ENCODE measurements at regions not wholly inside any gene's neighbourhood (a gene's known extent, or its start where the extent isn't known, plus 50 kb on each side); places are given as distances from the start of the nearest gene placed in this dataset.
"Not testable (repeated sequence)": the region's sequence is repeated elsewhere in the genome, so short reads cannot be mapped to it uniquely, and the experiment has no call there.

DNA sequence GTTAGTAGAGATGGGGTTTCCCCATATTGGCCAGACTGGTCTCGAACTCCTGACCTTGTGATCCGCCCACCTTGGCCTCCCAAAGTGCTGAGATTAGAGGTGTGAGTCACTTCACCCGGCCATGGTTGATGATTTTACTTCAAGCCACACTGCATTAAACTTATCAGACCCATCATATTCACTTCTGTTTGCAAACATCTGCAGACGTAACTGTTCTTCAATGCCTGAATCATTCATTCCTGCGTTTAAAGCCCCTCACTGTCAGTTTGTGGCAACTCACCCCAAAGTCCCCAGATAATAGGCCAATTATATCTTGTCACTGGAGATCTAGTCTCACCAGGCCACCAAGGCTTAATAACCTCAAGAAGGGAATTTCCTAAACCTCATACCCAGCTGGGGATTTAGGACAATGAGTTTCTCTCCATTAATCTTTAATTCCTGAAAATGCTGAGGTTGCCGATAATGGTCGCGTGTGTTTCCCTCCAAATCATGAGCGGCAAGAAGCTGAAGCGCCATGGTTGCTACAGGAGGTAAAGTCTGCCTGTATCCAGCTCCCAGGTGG is 229.6 kb downstream of the LY86 start:
- no peak for DNase-seq

DNA sequence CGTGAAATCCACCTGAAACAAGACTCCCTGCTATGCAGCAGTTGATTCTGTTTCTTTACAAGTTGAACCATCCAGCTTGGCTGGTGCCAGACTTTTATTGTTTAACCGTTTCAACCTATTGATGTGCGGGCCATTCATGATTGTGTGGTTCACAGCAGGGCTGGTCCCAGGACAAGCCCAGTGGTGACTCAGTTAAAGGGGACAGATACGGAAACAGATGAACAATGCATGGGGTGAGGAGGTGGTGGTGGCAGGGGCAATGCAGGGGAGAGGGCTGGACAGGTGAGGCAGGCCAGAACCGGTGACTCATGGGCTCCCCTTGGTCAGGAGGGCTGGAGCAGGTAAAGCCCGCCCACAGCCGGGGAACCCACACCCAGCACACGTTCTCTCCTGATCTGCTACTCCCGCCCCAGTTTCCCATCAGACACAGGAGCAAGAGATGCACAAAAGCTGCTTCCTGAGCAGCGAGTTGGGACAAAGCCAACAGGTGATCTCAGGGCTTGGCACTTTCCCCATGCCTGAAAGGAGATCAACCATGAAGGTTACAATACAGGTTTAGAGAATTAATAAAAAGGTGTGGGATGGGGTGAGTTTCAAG is 232.2 kb downstream of the LY86 start:
- no peak for DNase-seq

DNA sequence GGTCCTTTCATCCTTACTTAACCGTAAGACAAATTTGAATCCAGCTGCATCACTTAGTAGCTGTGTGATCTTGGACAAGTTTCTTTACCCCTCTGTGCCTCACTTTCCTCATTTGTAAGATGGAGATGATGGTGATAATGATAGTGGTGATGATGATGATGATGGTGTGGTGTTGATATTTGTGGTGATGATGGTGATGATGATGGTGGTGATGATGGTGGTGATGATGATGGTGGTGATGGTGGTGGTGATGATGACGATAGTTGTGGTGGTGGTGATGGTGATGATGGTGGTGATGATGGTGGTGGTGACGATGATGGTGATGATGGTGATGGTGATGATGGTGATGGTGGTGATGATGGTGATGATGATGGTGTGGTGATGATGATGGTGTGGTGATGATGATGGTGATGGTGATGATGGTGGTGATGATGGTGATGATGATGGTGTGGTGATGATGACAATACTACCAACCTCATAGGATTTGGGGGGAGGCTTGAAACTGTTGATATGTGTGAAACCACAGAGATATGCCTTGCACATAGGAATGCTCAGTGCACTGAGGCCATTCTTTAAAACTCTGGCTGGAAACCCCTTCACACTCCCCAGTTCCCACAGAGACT is 233.2 kb downstream of the LY86 start:
- no peak for DNase-seq

DNA sequence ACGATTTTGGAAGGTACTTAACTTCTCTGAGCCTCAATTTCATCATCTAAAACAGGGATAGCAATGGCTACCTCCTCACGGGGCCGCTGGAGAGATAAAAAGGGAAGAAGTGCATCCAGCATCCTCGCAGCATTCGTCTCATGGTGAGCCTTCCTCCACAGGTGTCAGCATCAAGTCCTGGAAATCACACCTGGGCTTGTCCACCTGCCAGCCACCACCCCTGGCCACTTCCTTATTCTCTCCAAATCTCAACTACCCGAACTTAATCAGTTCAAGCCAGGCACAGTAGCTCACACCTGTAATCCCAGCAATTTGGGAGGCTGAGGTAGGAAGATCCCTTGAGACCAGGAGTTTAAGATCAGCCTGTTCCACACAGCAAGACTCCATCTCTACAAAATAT is 234.5 kb downstream of the LY86 start:
- no peak for DNase-seq

DNA sequence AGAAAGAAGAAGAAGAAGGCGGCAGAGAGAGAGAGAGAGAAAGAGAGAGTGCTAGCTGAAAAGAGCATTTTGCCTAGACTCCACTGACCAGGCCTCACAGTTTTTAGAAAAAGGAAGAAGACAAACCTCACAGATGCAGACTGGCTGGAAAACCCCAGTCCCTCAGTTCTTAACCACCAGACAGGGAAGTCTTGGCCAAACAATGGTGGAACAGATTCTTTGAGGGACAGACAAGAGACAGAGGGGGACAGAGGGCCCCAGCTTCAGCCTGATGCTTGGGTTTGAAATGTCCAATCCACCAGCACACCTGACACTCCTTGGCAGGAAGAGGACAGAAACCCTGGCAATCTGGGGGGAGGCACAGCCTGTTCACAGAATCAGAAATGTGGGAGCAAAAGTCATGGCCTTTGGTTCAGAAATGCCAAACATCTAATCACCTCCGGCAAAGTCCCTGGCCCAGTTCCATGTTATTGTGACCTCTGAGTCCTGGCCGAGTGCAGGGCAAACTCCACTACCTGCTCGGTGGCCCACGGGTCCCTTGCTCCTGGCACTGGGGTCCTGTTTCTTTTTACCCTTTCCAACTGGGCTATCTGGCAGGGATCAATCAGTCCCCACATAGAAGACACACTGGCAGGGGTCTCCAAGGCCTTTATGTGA is 235.2 kb downstream of the LY86 start:
- DNase-seq: no peak

DNA sequence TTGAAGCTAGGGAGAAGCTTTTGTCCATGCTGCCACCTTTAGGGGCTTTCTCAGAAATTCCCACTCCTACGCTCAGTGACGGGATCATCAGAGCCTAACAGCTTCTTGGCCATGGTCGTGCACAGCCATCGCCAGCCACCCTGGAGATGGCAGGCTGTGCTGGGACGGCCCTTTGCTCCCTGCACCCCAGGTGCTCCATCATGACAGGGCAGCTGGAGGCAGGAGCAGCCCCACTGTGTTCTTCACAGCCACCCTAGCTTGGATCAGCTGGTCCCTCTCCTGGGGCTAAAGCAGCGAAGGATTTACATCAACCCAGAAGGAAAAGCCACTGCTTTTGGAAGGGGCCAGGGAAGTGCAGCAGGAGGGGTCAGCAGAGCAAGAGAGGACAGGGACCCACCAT is 235.9 kb downstream of the LY86 start:
- no peak for DNase-seq

DNA sequence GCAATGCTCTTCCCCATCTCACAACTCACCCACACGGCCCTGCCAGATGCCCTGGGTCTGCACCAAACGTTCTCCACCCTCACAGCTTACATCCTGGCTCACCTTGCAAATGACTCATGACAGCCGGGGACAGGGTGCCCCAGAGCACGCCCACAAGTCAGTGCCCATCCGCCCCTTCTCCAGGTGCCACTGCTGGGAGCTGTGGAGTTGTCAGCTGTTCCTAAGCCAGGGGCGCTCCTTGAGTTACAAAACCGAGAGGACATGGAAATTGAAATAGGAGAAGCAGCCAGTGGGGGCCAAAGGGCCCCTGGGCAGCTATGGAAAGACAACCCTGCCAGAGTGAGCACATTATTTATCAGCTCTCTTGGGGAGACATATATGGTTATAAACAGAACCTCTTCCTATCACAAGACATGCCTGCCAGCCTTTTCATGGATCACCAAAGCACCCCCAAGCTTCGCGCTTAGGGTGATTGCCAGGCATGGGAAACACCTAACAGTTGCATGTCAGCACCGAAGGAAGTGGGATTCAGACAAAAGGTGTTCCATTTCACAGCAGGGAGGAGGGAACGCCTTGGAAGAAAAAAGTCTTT is 236.8 kb downstream of the LY86 start:
- no peak for DNase-seq

DNA sequence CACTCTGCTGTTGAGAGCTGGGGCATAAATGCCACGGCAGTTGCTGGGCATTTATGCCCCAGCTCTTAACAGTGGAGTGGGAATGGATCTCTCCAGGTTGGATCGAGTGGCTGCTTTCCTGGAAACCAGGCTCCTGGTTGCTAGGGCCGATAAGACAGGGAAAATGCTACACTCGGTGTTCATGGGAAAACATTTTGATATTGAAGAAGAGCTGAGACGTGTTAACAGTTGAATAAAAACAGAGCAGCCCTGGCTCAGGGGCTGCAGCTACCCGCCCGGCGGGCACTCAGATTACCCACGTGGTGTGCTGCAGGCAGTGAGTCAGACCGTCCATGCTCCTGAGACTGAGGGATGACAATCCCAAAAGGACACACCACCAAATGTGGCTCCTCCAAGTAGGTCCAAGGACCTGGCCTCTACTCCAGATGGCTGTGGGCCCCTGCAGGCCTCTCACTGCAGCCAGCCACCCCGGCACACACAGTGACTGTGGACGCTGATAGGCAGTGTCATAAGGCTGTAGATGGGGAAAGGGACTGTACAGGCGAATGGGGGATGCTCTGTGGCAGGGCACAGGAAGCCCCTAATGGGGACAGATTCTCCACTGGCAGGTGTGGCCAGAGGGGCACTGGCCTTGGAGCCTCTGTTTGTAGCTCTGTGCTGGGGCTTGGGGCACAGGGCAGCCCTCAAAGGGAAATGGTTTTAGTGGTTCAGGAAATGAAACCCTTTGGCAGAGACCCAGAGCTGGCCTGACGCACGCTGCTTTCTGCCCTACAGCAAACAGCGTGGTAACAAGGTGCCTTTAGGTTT is 237.8 kb downstream of the LY86 start:
- DNase-seq: no peak

DNA sequence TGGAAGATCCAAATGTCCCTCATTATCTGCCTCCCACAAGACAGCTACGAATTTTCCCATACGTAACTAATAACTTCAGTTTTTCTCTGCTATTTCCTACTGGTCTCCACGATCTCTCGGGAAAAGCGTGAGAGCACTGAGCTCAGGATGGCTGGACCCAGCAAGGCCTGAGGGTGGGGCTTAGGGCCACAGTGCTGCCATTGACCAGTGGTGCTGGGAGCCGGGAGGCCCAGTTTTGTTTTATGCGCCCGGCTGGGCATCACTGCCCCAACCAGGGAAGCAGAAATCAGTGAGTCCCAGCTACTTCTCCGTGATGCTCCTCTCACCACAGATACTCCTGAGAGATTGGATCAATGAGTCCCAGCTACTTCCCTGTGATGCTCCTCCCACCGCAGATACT is 238.4 kb downstream of the LY86 start:
- DNase-seq: no peak

DNA sequence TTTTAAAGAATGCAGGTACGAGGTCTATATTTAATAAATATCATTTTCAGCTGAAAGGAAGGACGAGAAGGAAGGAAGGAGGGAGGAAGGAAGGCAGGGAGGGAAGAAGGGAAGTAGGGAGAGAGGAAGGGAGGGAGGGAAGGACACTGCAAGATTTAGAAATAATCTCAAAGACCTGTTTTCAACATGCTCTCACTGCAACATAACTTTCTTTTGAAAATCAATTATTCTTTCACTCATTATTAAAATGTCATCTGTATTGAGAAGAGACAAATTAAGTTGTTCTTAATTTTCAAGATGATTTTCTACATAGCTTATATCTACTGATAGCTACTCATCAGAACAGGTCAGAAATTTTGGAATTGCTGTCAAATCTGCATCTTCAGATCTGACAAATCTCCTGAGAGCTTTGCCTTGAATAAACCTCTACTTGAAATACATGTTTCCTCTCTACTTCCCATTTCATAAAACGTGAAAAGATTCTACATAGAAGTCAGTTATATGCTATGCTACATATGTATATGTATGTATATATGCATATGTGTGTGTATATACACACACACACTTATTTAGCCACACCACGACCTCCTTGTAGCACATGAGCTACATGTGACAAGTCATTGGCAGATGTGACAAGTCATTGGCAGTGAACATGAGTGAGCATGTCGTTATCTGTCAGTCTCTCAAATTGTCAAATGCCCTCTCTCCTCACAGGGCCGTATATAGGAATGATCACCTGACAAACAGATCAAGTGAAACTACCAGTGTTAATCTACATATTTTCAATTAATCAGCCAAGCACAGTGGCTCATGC is 241.6 kb downstream of the LY86 start:
- DNase-seq: no peak

DNA sequence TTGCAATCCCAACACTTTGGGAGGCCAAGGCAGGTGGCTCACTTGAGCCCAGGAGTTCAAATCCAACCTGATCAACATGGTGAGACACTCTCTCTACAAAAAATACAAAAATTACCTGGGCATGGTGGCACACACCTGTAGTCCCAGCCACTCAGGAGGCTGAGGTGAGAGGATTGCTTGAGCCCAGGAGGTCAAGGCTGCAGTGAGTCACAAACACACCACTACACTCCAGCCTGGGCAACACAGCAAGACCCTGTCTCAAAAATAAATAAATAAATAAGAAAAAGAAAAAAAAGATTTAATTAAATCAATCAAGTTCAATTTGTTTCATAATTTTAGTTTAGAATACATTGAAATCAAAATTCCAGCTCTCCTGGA is 242.2 kb downstream of the LY86 start:
- not testable (repeated sequence) for DNase-seq

DNA sequence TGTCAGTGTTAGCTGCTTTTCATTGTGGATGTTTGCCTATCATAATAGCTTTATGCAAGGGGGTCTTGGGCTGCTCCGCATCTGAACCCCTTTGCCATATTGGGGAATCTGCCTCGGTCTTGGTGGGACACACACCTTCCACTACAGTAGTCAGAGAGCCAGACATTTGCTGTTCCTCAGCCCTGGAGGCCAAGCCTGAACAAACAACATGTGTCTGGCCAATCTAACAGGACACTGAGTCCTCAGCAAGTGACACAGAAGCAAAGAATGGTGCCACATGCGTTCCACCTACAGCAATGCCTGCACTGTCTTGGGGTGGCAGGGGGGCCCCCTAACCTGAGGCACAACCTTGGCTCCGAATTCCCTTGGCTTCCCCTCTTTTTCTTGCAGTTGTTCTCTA is 243.9 kb downstream of the LY86 start:
- no peak for DNase-seq

DNA sequence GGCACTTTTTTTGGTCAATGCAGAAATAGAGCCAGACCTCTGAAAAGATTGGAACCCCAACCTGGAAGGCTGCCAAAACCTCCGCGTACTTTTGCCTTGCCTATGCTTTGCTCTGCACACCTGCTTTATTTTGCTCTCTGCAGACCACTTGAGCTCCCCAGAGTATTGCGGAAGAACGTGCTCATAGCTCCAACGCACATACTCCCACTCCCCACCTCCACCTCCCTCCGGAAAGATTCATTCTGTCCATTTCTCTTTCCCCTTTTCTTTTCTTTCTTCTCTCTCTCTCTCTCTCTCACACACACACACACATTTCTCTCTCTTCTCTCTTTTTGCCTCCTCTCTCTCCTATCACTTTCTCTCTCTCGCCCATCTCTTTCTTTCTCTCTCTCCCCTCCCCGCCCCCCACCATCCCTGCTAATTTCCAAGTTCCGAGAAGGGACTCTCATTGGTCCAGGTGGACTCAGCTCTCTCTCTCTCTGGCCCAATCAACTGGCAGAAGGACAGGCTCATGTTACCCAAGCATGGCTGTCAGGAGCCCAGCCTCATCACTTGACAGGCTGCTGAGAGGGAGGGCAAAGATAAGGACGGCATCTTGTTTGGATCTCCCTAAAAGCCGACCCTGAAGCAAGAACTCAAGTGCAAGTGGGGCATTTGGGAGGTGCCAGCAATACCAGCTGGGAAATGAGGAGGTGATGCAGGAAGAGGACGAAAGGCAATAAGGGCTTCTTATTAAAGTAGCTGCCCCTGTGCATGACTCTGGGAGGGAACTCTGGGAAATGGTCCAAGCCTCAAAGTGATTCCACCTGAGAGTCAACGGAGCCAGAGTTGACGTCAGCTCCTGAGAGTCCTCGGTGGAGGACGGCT is 246.1 kb downstream of the LY86 start:
- no peak for DNase-seq

DNA sequence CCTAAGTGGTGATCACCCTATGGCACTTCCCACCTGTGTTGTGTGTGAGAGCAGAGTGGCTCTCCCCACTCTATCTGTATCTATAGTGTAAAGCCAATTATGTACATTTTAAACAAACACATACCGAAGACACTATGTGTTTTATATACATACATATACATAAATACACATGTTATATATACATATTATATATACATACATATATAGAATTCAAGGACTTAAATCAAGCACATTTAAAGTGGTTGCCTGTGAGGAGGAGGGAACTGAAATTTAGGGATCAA is 246.6 kb downstream of the LY86 start:
- DNase-seq: no peak

DNA sequence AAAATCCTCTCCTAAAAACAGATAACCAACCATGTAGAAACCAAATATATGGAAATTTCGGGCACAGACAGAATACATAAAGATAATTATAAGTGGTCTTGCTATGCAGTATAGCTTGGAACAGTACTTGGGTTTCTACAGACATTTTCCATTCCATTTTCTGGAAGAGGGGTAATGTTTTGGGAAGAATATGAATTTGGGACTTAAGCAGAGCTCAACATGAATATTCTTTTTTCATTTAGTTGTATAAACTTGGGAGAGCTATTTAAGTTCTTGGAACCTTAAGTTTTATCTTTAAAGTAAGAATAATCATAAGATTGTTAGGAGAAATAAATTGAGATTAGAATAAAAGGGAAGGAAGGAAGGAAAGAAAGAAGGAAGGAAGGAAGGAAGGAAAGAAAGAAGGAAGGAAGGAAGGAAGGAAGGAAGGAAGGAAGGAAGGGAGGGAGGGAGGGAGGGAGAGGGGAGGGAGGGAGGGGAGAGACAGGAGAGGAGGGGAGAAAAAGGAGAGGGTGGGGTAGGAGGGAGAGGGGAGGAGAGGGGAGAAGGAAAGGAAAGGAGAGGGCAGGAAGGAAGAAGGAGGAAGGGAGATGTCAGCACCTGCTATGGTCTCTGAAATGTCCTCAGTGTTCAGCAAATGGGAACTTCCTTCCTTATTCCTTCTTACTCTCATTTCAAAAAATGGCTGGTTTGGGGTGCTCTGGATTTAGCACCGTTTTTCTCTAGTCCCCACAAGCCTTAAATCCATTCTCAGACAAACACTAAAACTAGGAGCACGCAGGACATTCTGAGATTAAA is 248.3 kb downstream of the LY86 start:
- DNase-seq: no peak

DNA sequence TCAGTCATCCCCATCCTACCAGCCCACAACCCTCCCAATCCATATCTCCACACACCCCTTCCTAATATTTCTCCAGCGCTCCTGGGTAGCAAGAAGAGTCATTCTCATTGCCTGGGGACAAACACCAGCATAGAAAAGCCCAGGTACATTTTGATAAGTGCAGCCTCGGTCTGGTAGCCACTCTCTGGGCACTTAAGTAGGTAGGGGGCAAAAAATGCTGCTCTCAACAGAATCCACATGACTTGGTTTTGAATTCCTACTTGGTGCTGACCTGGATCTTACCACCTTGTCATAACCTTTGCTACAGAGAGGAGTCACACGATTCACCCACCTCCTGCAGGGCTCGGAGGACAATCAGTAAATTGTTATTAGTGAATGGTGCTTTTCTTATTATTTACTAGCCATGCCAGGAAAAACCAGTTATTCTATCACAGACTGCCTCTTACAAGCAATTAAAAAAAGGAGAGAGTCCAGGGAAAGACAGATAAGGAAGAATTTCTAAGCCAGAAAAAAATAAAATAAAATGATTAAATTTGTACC is 249.1 kb downstream of the LY86 start:
- DNase-seq: no peak

DNA sequence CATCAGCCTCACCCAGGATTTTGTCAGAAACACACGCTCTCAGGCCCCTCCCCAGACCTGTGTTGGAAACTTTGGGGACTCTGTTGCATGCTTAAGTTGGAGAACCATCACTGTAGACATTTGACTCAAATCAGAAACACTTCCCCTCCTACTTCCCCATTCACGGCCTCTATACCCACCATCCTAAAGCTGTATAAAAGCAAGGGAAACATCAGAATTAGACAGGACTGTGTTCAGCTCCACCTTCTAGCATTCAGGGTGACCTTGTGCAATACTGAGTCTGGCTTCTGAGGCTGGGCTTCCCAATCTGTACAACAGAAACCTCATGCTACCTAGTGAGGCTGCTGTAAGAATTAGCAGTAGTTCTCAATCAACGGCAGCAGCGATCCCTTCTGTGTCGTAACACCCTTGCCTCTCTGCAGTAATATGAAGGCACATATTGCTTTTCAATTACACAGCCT is 252.3 kb downstream of the LY86 start:
- DNase-seq: no peak

DNA sequence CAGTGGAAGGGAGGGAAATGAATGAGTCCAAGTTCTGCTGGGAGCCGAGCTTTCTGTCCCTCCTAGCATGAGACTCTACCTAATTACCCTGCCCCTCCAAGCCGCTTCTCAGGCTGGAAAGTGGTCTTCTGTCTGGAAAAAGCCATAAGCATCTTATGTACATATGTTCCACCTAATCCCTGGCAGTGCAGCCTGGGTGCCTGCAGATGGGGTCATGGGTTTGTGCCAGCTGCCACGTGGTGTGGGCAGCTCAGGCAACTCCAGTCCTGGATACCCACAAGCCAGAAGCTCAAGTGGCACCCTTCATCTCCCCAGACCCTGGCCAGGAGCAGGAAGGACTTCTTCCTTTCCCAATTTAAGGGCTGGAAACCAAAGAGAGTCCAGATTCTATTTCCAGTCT is 253.1 kb downstream of the LY86 start:
- DNase-seq: no peak

DNA sequence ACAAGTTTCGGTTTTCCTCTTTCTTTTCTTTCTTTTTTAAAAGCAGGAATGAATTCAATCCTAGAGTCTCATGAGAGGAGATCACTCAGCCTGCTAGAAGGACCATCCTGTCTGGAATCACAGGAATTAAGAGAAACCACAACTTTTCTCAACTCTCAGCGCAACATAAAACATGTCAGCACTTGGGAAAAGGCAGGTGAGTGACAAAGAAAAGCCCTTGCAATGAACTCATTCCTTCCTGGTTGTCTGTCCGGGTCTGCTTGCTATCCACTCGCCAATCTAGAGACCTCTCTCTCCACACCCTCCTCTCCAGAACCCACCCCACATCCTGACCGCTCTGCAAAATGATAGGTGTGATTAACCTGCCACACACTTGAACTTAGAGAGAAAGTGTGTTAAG is 253.8 kb downstream of the LY86 start:
- no peak for DNase-seq

DNA sequence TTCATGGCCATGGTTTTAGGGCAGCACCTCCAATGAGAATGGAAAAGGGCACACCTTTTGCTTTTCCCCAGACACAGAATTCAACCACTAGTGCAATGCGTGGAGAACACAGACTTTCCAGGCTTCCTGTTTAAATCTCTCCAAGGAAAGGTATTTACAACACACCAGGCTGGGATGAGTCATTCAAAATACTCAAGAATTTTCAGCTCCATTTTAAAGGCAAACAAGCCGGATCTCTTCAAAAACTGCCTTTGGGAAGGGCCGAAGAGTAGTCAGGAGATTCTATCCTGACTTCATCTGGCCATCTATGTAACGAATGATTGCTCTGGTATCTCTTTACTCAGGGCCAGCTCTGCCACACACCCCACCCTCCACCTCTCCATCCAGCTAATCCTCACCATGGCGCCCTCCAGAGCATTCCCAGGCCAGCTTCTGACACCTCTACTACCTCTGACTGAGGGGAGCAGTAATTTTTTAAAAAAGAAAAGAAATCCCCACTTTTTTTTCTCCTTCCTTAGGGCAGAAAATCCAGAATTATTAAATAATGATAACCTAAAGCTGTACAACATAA is 254.6 kb downstream of the LY86 start:
- no peak for DNase-seq
